ENCODE measurements at regions not wholly inside any gene's neighbourhood (a gene's known extent, or its start where the extent isn't known, plus 50 kb on each side); places are given as distances from the start of the nearest gene placed in this dataset.

DNA sequence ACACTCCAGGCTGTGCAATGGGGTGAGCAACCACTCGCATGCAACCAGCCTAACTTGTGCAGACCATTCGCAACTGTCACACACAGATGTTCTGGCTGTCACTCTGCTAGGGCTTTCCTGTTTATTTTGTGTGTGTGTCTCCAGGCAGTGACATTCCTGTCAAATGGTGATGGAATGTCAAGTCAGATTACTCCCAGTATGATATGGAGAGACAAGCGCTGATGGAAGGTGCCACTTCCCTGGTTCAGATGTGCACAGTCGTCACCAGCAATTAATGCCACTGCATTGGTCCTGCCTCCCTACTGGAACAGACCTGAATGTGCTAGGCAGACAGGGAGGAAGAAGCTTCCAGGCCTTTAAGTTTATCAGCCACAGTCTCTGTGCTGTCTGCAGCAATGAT lies 442.4 kb upstream of the ISX start:
- TF ChIP-seq ZSCAN22 (CRISPR knock-in tag; IDR thresholded peaks at IDR 0.05): no peak
- TF ChIP-seq NFYB (CRISPR knock-in tag; IDR thresholded peaks at IDR 0.05): no peak
- TF ChIP-seq, protein P1, sequence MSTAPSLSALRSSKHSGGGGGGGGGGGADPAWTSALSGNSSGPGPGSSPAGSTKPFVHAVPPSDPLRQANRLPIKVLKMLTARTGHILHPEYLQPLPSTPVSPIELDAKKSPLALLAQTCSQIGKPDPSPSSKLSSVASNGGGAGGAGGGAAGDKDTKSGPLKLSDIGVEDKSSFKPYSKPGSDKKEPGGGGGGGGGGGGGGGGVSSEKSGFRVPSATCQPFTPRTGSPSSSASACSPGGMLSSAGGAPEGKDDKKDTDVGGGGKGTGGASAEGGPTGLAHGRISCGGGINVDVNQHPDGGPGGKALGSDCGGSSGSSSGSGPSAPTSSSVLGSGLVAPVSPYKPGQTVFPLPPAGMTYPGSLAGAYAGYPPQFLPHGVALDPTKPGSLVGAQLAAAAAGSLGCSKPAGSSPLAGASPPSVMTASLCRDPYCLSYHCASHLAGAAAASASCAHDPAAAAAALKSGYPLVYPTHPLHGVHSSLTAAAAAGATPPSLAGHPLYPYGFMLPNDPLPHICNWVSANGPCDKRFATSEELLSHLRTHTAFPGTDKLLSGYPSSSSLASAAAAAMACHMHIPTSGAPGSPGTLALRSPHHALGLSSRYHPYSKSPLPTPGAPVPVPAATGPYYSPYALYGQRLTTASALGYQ (CRISPR knock-in tag; IDR thresholded peaks at IDR 0.05): no peak
- TF ChIP-seq ZBTB21 (CRISPR knock-in tag; IDR thresholded peaks at IDR 0.05): no peak
- TF ChIP-seq, protein P2, sequence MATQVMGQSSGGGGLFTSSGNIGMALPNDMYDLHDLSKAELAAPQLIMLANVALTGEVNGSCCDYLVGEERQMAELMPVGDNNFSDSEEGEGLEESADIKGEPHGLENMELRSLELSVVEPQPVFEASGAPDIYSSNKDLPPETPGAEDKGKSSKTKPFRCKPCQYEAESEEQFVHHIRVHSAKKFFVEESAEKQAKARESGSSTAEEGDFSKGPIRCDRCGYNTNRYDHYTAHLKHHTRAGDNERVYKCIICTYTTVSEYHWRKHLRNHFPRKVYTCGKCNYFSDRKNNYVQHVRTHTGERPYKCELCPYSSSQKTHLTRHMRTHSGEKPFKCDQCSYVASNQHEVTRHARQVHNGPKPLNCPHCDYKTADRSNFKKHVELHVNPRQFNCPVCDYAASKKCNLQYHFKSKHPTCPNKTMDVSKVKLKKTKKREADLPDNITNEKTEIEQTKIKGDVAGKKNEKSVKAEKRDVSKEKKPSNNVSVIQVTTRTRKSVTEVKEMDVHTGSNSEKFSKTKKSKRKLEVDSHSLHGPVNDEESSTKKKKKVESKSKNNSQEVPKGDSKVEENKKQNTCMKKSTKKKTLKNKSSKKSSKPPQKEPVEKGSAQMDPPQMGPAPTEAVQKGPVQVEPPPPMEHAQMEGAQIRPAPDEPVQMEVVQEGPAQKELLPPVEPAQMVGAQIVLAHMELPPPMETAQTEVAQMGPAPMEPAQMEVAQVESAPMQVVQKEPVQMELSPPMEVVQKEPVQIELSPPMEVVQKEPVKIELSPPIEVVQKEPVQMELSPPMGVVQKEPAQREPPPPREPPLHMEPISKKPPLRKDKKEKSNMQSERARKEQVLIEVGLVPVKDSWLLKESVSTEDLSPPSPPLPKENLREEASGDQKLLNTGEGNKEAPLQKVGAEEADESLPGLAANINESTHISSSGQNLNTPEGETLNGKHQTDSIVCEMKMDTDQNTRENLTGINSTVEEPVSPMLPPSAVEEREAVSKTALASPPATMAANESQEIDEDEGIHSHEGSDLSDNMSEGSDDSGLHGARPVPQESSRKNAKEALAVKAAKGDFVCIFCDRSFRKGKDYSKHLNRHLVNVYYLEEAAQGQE (IDR thresholded peaks at IDR 0.05; ENCODE audit: borderline replicate concordance in 1 of 2, low read depth in 1 of 2, low read length in 2 of 2): no peak
- no peak for TF ChIP-seq TRIM24 (CRISPR knock-in tag; IDR thresholded peaks at IDR 0.05)
- TF ChIP-seq HDAC2 (CRISPR knock-in tag; IDR thresholded peaks at IDR 0.05): no peak
- TF ChIP-seq, protein P3, sequence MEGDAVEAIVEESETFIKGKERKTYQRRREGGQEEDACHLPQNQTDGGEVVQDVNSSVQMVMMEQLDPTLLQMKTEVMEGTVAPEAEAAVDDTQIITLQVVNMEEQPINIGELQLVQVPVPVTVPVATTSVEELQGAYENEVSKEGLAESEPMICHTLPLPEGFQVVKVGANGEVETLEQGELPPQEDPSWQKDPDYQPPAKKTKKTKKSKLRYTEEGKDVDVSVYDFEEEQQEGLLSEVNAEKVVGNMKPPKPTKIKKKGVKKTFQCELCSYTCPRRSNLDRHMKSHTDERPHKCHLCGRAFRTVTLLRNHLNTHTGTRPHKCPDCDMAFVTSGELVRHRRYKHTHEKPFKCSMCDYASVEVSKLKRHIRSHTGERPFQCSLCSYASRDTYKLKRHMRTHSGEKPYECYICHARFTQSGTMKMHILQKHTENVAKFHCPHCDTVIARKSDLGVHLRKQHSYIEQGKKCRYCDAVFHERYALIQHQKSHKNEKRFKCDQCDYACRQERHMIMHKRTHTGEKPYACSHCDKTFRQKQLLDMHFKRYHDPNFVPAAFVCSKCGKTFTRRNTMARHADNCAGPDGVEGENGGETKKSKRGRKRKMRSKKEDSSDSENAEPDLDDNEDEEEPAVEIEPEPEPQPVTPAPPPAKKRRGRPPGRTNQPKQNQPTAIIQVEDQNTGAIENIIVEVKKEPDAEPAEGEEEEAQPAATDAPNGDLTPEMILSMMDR (CRISPR knock-in tag; IDR thresholded peaks at IDR 0.05): no peak
- TF ChIP-seq ZNF766 (CRISPR knock-in tag; IDR thresholded peaks at IDR 0.05; ENCODE audit: borderline replicate concordance): no peak

All from HepG2 (cell line).